HG03439 (cell line): ENCODE measurements at regions not wholly inside any gene's neighbourhood (a gene's known extent, or its start where the extent isn't known, plus 50 kb on each side); places are given as distances from the start of the nearest gene placed in this dataset.
"Not testable (repeated sequence)": the region's sequence is repeated elsewhere in the genome, so short reads cannot be mapped to it uniquely, and the experiment has no call there.

Experiments
- ATAC-seq: cut with Tn5 transposase; IDR thresholded peaks from one replicate; pipeline ENCODE4 v1.9.1; 2021; ENCODE audit warnings: mild to moderate bottlenecking, moderate library complexity; ENCODE audit not compliant: unreplicated experiment

GRCh38 chr6:90691823-90692222, 105.0 kb upstream of the MAP3K7 start:
- no peak for ATAC-seq

DNA sequence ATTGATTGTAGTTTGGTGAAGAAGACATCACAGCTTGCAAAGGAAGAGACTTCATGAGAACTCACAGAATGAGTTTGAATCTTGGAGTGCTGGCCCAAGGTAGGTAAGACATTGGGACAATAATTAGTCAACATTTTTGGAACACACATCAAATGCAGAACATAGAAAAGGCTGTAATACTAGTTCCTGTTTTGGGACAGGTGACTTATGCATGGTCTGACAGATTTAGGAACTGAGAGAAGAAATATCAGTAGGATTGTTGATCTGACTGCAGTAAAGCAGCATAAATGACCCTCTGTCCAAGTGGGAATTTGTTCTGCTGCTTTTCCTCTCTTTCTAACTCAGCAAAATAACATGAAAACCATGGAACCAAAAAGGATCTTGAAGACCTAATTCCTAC, 102.3 kb upstream of the MAP3K7 start:
- no peak for ATAC-seq

DNA sequence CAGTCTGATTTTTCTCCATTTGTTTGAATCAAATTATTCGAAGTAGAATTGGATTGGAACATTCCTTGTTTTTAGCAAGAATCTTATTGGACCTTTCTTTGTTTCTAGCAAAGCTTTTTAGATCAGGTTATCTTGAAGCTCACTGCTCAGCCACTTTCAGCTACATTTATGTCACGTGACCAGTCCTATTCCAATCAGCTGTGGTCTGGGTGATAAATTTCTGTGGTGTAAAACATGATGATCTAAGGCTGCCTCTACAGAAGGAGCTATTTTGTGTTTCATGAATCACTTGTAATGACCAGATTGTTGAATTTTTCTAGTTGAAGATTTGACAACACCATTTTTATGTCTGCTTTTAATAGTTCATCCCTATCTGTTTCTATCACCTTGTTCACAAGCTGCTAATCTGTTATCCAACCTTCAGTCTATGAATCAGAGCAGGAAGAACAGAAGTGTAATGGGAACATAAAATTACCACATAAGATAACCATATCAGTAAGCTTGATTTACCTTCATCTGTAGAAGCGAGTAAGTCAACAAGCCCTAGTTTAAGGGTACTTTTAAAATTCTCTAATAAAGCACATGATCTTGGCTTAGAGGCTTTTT, 101.0 kb upstream of the MAP3K7 start:
- ATAC-seq: no peak

GRCh38 chr6:90681863-90682262, 95.0 kb upstream of the MAP3K7 start:
- ATAC-seq: no peak

GRCh38 chr6:90678049-90678779, 91.3 kb upstream of the MAP3K7 start:
- no peak for ATAC-seq

DNA sequence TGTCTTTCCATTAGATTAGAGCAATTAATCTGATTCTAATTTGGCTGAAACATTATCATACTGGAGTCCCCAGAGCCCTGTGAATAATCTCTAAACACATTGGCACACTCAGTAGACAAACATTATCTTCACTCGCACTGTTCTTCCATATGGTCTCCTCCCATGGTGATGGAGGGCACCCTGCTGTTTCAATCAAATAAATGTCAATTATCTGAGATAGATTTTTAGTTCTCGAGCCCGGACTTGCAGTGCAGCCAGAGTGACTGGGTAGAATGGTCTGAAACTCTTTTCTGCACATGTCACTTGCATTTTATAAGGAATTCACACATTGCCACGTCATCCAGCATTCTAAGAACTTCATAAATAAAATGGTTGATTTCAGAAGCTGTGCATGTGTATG, 90.6 kb upstream of the MAP3K7 start:
- no peak for ATAC-seq

GRCh38 chr6:90676516-90677300, 89.8 kb upstream of the MAP3K7 start:
- ATAC-seq: no peak

DNA sequence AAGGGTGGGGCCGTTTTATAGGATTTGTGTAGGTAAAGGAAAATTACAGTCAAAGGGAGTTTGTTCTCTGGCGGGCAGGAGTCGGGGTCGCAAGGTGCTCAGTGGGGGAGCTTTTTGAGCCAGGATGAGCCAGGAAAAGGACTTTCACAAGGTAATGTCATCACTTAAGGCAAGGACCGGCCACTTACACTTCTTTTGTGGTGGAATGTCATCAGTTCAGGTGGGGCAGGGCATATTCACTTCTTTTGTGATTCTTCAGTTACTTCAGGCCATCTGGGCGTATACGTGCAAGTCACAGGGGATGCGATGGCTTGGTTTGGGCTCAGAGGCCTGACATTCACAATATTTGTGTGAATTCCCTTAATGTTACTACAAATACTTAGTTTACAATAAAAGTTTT, 88.2 kb upstream of the MAP3K7 start:
- not testable (repeated sequence) for ATAC-seq

- not testable (repeated sequence) for ATAC-seq
These were observed 87.2 kb upstream of the MAP3K7 start for GRCh38 chr6:90674077-90674476.

DNA sequence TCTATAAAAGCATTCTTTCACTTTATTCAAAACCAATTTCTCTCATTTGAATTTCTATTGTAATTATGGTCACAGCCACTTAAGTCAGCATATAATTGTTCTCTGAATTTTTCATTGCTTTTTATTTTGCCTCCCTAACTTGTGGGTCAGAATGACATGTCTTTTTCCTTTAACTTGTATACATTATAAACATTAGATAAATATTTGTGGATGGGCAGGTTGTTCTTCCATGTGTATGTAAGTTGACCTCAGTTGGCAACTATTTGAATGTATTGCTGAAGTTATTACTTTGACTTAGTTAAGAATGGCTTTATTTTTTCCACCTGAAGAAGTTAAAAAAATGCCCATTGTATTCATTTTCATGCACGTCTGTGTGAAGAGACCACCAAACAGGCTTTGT, 83.0 kb upstream of the MAP3K7 start:
- no peak for ATAC-seq

- ATAC-seq: no peak
These were observed 82.5 kb upstream of the MAP3K7 start for GRCh38 chr6:90669420-90669819.

- ATAC-seq: no peak
These were observed 81.3 kb upstream of the MAP3K7 start for GRCh38 chr6:90668141-90668540.

- no peak for ATAC-seq
These were observed 77.0 kb upstream of the MAP3K7 start for GRCh38 chr6:90663873-90664272.

DNA sequence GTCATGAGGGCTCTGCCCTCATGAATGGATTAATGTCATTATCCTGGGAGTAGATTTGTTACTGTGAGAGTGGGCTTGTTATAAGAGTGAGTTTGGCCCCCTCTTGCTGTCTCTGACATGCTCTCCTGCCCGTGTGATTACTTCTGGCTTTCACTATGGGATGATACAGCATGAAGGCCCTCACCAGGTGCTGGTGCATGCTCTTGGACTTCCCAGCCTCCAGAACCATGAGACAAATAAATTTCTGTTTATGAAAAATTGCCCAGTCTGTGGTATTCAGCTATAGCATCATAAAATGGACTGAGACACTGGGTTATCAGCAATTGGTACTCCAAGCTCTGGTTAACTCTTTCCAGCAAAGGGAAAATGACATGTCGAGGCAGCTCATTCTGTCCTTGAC, 76.2 kb upstream of the MAP3K7 start:
- no peak for ATAC-seq

DNA sequence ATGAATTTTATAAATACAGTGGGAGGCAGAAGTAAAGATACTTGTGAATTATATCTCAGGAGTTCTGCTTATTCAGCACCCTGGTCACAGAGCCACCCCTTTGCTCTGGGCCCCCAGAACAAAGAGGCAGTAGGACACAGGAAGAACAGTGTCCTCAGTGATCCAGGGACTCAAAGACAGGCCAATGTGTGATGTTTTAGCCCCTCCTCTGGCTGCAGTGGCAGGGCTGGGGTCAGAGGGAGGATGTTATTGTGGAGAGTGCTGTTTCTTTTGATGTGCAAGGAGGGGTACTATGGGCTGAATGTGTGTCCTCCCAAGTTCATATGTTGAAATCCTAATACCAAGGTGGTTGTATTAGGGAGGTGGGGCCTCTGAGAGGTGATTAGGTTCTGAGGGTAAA, 74.1 kb upstream of the MAP3K7 start:
- ATAC-seq: no peak

GRCh38 chr6:90658497-90658896, 71.6 kb upstream of the MAP3K7 start:
- ATAC-seq: no peak

GRCh38 chr6:90656325-90656724, 69.5 kb upstream of the MAP3K7 start:
- no peak for ATAC-seq

GRCh38 chr6:90654806-90655205, 67.9 kb upstream of the MAP3K7 start:
- ATAC-seq: no peak

DNA sequence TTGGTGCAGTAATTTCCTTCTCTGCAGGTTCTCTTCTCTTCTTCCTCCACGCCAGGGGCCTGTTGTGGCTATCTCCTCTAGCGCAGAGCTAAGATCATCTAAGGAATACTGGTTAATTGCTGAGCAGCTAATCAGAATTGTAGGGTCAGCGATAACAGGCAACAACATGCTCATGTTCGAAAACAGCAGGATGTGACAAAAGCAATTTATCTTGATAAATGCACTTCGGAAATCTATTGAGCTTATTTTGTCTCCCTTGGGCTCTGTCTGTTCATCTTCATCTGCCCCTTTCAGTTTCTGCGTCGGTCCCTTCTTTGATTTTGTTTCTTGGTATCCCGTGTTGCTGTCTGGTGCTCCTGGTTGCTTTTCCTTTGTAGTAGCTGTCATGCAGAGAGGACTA, 67.3 kb upstream of the MAP3K7 start:
- no peak for ATAC-seq

DNA sequence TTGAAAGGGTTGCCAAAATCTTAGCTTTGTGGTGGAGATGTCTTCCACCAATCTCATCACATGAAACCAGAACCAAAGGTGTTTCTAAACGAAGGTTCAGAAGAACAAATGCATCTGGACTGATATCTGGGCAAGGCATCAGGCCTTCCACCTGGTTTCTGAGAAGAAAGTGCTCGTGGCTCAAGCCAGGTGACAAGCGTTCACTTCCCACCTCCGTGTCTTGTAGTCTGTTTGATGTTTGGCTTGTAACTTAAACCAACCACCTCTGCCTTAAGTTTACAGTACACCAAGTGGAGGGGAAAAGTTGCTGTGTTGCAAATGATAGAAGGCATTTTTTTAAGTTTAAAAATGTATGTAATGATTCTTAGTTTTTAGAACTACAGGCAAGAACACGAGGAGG, 66.9 kb upstream of the MAP3K7 start:
- ATAC-seq: no peak

DNA sequence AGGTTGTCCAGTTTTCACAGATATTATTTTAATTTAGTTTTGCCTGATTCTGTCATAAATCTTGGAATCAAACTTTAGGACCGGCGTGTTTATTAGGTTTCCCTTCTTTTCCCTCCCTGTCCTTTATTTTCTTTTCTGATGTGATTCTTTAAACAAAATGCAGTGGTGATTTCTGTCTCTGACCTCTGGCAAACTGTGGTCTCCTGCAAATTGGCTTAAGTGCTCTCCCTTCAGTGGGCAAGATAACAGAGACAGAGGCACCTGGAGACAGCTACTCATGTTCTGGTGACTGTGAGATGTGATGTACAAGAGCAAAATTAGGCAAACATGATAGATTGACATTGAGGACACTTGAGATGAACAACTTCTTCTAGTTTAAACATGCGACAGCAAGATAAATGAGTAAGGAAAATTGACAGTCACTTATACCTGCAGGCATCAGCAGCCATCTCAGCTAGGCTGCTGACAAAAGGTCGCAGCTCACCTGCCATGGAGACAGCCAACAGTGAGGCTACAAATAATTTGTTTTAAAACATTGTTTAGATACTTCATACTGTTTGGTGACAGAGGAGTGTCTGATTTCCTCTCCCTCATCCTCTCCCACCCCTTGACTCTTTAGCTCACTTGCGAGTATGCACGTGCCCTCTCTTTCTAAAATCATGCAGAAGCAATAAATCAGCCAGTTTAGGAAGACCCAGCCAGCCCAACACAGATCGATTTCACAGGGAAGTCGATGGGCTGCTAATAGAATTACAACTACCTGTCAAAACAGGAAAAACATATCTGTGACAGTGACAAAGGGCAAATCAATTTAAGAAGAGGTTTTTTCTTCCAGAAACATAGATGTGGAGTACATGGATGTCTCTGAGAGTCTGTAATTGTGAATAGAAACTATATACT, 63.4 kb upstream of the MAP3K7 start:
- no peak for ATAC-seq
